H1 (cell line): ENCODE measurements at regions not wholly inside any gene's neighbourhood (a gene's known extent, or its start where the extent isn't known, plus 50 kb on each side); places are given as distances from the start of the nearest gene placed in this dataset.

Experiments used
- BCL11A ChIP-seq, 2 experiments: IDR thresholded peaks; one replicate each; pipeline ENCODE4 v1.6.1; 2011; ENCODE audit warnings: low read depth in 2 of 2, low read length in 2 of 2, mild to moderate bottlenecking in 2 of 2
- CTBP2 ChIP-seq: IDR thresholded peaks from 2 replicates; pipeline ENCODE4 v1.7.0; 2011; ENCODE audit warnings: borderline replicate concordance, mild to moderate bottlenecking, moderate library complexity, mixed read lengths, low read length; ENCODE audit not compliant: insufficient read depth, insufficient read length
- RFX5 ChIP-seq: IDR thresholded peaks from 2 replicates; pipeline ENCODE4 v1.6.1; 2011; ENCODE audit warnings: low read depth, low read length, improper control_type of control experiment, borderline replicate concordance
- RNF2 ChIP-seq: fragments of 200-900, 300-1000 bp; sonication (generic); IDR thresholded peaks from 2 replicates; pipeline ENCODE4 v1.7.1; 2016; ENCODE audit warnings: borderline replicate concordance, low read depth, mild to moderate bottlenecking, antibody characterized with exemption, low read length; ENCODE audit not compliant: poor library complexity, severe bottlenecking; ENCODE audit errors: missing control alignments
- TF ChIP-seq, protein P1 (sequence below): IDR thresholded peaks from 2 replicates; pipeline ENCODE4 v1.6.1; 2012; ENCODE audit warnings: low read length, inconsistent platforms

- TF ChIP-seq, protein P1, sequence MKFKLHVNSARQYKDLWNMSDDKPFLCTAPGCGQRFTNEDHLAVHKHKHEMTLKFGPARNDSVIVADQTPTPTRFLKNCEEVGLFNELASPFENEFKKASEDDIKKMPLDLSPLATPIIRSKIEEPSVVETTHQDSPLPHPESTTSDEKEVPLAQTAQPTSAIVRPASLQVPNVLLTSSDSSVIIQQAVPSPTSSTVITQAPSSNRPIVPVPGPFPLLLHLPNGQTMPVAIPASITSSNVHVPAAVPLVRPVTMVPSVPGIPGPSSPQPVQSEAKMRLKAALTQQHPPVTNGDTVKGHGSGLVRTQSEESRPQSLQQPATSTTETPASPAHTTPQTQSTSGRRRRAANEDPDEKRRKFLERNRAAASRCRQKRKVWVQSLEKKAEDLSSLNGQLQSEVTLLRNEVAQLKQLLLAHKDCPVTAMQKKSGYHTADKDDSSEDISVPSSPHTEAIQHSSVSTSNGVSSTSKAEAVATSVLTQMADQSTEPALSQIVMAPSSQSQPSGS = no peak
- TF ChIP-seq CTBP2 (no peak), RNF2 (no peak), RFX5 (no peak), BCL11A (IDR thresholded peaks at IDR 0.05; ENCODE audit: low read depth in 2 of 2, low read length in 2 of 2) (no peak)
Observed at GRCh38 chr3:144942093-144942837, 970.6 kb downstream of the DIPK2A start (continued).
